ENCODE measurements at regions not wholly inside any gene's neighbourhood (a gene's known extent, or its start where the extent isn't known, plus 50 kb on each side); places are given as distances from the start of the nearest gene placed in this dataset.

DNA sequence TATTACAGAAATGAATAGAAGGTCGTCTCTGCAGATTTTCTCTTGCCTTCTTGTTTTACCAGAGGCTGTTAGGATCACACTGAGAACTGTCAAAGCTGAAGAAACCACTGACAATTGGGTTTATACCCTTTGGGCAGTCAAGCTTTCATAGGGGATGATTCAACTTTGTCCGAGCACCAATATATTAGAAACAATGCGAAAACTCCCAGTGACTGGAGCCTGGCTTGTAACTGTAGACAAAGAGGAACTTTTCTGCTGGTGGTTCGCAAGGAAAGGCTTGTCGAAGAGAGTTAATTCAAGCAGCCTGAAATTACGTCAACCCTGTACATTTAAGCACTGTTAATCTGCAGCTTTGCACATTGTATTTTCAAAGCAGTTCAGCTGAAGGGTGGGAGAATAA lies 193.2 kb upstream of the ZNF385D start:
- Mint-ChIP-seq H3K9me3 (no peaks in the 10 kb centered on the region), H3K4me3 (no peak overlapping the region), H3K36me3 (no peaks in the 10 kb centered on the region), H3K27ac (no peak overlapping the region), H3K4me1 (no peaks in the 10 kb centered on the region), H3K27me3 (ENCODE audit: low read depth) (no peaks in the 10 kb centered on the region)
- TF ChIP-seq ZNF317 (CRISPR knock-in tag; IDR thresholded peaks at IDR 0.05; ENCODE audit: borderline replicate concordance, low read depth) (no peak), ZNF671 (CRISPR knock-in tag; IDR thresholded peaks at IDR 0.05) (no peak), ZNF416 (CRISPR knock-in tag; IDR thresholded peaks at IDR 0.05) (no peak), NR2C2 (CRISPR knock-in tag; IDR thresholded peaks at IDR 0.05) (no peak), FOXJ3 (CRISPR knock-in tag; IDR thresholded peaks at IDR 0.05; ENCODE audit: borderline replicate concordance) (no peak), ZNF219 (CRISPR knock-in tag; IDR thresholded peaks at IDR 0.05; ENCODE audit: borderline replicate concordance) (no peak), IRF2 (CRISPR knock-in tag; IDR thresholded peaks at IDR 0.05; ENCODE audit: borderline replicate concordance, low read depth) (no peak)
- TF ChIP-seq, protein P1, sequence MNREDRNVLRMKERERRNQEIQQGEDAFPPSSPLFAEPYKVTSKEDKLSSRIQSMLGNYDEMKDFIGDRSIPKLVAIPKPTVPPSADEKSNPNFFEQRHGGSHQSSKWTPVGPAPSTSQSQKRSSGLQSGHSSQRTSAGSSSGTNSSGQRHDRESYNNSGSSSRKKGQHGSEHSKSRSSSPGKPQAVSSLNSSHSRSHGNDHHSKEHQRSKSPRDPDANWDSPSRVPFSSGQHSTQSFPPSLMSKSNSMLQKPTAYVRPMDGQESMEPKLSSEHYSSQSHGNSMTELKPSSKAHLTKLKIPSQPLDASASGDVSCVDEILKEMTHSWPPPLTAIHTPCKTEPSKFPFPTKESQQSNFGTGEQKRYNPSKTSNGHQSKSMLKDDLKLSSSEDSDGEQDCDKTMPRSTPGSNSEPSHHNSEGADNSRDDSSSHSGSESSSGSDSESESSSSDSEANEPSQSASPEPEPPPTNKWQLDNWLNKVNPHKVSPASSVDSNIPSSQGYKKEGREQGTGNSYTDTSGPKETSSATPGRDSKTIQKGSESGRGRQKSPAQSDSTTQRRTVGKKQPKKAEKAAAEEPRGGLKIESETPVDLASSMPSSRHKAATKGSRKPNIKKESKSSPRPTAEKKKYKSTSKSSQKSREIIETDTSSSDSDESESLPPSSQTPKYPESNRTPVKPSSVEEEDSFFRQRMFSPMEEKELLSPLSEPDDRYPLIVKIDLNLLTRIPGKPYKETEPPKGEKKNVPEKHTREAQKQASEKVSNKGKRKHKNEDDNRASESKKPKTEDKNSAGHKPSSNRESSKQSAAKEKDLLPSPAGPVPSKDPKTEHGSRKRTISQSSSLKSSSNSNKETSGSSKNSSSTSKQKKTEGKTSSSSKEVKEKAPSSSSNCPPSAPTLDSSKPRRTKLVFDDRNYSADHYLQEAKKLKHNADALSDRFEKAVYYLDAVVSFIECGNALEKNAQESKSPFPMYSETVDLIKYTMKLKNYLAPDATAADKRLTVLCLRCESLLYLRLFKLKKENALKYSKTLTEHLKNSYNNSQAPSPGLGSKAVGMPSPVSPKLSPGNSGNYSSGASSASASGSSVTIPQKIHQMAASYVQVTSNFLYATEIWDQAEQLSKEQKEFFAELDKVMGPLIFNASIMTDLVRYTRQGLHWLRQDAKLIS (CRISPR knock-in tag; IDR thresholded peaks at IDR 0.05; ENCODE audit: borderline replicate concordance) = no peak
- TF ChIP-seq, protein P2, sequence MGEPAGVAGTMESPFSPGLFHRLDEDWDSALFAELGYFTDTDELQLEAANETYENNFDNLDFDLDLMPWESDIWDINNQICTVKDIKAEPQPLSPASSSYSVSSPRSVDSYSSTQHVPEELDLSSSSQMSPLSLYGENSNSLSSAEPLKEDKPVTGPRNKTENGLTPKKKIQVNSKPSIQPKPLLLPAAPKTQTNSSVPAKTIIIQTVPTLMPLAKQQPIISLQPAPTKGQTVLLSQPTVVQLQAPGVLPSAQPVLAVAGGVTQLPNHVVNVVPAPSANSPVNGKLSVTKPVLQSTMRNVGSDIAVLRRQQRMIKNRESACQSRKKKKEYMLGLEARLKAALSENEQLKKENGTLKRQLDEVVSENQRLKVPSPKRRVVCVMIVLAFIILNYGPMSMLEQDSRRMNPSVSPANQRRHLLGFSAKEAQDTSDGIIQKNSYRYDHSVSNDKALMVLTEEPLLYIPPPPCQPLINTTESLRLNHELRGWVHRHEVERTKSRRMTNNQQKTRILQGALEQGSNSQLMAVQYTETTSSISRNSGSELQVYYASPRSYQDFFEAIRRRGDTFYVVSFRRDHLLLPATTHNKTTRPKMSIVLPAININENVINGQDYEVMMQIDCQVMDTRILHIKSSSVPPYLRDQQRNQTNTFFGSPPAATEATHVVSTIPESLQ (CRISPR knock-in tag; IDR thresholded peaks at IDR 0.05) = no peak
- ChIA-PET POLR2A (no interaction called here), CTCF (no interaction called here)
- no peak for DNase-seq (ENCODE audit: low spot score)
- ATAC-seq = no peak

DNA sequence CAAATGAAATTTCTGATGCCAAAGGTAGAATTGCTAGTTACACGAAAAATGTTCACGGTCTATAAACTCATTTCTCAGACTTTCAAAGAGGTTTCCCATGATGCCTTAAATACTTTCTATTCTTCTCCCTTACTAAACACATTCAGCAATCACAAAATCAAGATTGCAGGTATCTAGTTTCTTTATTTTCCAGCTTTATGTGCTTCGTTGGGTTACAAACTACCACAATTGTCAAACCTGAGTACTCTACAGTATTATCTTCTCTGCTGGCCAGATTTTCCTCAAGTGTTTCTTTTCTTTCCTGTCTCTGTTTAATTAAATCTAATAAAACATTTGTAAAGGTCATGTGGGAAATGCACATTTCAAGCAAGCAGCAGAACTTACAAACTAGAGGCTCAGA lies 201.8 kb upstream of the ZNF385D start:
- CTCF ChIA-PET = no interaction called here
- Mint-ChIP-seq H3K4me3 (no peak overlapping the region), H3K9me3 (peaks cover 13% of the 10 kb centered on the region), H3K36me3 (no peaks in the 10 kb centered on the region), H3K4me1 (no peaks in the 10 kb centered on the region), H3K27me3 (ENCODE audit: low read depth) (no peaks in the 10 kb centered on the region), H3K27ac (no peak overlapping the region)
- no peak for ATAC-seq
- POLR2A ChIA-PET = no interaction called here
- TF ChIP-seq, protein P3, sequence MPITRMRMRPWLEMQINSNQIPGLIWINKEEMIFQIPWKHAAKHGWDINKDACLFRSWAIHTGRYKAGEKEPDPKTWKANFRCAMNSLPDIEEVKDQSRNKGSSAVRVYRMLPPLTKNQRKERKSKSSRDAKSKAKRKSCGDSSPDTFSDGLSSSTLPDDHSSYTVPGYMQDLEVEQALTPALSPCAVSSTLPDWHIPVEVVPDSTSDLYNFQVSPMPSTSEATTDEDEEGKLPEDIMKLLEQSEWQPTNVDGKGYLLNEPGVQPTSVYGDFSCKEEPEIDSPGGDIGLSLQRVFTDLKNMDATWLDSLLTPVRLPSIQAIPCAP (CRISPR knock-in tag; IDR thresholded peaks at IDR 0.05) = no peak
- TF ChIP-seq ETV6 (CRISPR knock-in tag; IDR thresholded peaks at IDR 0.05) = no peak
- TF ChIP-seq NR1H2 (CRISPR knock-in tag; IDR thresholded peaks at IDR 0.05) = no peak
- TF ChIP-seq TCF7 (CRISPR knock-in tag; IDR thresholded peaks at IDR 0.05; ENCODE audit: low read depth) = no peak
- no peak for DNase-seq (ENCODE audit: low spot score)

DNA sequence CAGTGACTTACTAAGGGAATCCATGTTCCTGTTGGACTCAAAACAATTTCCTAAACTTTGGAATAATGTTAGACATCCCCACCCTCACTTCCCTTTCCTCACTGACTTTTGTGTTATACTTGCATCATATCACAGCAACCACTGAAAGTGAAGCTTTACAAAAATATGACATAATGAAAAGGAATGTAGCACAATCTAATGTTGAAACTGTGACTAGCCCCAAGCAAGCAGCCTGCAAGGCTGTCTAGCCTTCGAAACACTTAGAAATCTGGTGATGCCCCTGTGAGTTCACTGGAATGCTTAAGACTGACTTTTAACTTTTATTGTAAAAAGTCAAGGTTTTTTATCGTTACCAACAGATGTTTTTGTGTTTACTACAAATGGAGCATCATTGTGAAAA lies 203.7 kb upstream of the ZNF385D start:
- no peak overlapping the region for H3K27ac Mint-ChIP-seq
- H3K27me3 Mint-ChIP-seq (ENCODE audit: low read depth) = no peaks in the 10 kb centered on the region
- no peak for ATAC-seq
- H3K36me3 Mint-ChIP-seq = no peaks in the 10 kb centered on the region
- H3K4me1 Mint-ChIP-seq = no peaks in the 10 kb centered on the region
- DNase-seq (ENCODE audit: low spot score) = no peak
- no peak overlapping the region for H3K4me3 Mint-ChIP-seq
- POLR2A ChIA-PET = no interaction called here
- no peak for TF ChIP-seq JUN (CRISPR knock-in tag; IDR thresholded peaks at IDR 0.05)
- TF ChIP-seq TCF7 (CRISPR knock-in tag; IDR thresholded peaks at IDR 0.05; ENCODE audit: low read depth) = no peak
- TF ChIP-seq ZNF219 (CRISPR knock-in tag; IDR thresholded peaks at IDR 0.05; ENCODE audit: borderline replicate concordance) = no peak
- TF ChIP-seq, protein P4, sequence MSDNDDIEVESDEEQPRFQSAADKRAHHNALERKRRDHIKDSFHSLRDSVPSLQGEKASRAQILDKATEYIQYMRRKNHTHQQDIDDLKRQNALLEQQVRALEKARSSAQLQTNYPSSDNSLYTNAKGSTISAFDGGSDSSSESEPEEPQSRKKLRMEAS (CRISPR knock-in tag; IDR thresholded peaks at IDR 0.05) = no peak
- TF ChIP-seq, protein P5, sequence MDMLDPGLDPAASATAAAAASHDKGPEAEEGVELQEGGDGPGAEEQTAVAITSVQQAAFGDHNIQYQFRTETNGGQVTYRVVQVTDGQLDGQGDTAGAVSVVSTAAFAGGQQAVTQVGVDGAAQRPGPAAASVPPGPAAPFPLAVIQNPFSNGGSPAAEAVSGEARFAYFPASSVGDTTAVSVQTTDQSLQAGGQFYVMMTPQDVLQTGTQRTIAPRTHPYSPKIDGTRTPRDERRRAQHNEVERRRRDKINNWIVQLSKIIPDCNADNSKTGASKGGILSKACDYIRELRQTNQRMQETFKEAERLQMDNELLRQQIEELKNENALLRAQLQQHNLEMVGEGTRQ (CRISPR knock-in tag; IDR thresholded peaks at IDR 0.05) = no peak
- H3K9me3 Mint-ChIP-seq = peaks cover 13% of the 10 kb centered on the region
- CTCF ChIA-PET = no interaction called here

Measured in WTC11 (cell line).